Mammary epithelial cell (primary cell): ENCODE measurements at regions not wholly inside any gene's neighbourhood (a gene's known extent, or its start where the extent isn't known, plus 50 kb on each side); places are given as distances from the start of the nearest gene placed in this dataset.

Experiments
- EZH2 ChIP-seq: IDR thresholded peaks from 2 replicates; pipeline ENCODE4 v1.6.1; 2012; ENCODE audit warnings: low read length, inconsistent platforms, borderline replicate concordance
- TF ChIP-seq, protein P1 (sequence below), 2 donors: IDR thresholded peaks in 1 of 2; conservative IDR thresholded peaks in 1 of 2; 2 replicates each; pipeline ENCODE4 v1.5.1; 2011 to 2012; ENCODE audit warnings: inconsistent platforms in 2 of 2, low read length in 2 of 2, mild to moderate bottlenecking in 2 of 2, control low read depth in 1 of 2, low read depth in 1 of 2; ENCODE audit not compliant: insufficient read depth in 1 of 2; ENCODE audit errors: extremely low read depth in 1 of 2

DNA sequence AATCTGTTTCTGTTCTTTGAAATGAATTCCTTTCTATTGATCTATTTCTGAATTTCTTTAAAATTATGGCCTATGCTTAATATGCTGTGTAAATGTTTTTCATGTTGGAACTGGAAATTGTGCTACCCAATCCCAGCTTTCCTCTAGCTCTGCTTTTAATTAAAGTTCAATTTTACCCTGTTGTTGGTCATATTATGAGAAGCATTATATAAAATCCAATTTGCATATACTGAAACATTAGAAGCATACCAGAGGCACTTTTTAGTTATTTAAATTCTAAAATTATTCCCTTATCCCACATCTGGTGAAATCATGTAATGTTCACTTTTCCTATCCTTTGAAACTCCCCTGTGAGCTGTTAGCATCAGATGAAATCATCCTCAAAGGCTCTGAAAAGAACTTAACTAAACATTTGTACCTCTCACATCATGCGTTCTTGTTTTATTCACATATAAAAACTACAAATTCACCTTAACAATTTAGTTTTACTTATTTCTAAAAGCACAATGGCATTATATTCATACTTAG is 160.6 kb upstream of the COL21A1 start:
- TF ChIP-seq, protein P1, sequence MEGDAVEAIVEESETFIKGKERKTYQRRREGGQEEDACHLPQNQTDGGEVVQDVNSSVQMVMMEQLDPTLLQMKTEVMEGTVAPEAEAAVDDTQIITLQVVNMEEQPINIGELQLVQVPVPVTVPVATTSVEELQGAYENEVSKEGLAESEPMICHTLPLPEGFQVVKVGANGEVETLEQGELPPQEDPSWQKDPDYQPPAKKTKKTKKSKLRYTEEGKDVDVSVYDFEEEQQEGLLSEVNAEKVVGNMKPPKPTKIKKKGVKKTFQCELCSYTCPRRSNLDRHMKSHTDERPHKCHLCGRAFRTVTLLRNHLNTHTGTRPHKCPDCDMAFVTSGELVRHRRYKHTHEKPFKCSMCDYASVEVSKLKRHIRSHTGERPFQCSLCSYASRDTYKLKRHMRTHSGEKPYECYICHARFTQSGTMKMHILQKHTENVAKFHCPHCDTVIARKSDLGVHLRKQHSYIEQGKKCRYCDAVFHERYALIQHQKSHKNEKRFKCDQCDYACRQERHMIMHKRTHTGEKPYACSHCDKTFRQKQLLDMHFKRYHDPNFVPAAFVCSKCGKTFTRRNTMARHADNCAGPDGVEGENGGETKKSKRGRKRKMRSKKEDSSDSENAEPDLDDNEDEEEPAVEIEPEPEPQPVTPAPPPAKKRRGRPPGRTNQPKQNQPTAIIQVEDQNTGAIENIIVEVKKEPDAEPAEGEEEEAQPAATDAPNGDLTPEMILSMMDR (conservative IDR thresholded peaks at IDR 0.05 in 1 of 2, IDR thresholded peaks at IDR 0.05 in 1 of 2; ENCODE audit: extremely low read depth in 1 of 2, insufficient read depth in 1 of 2, low read depth in 1 of 2, low read length in 2 of 2) = no peak
- no peak for TF ChIP-seq EZH2
